NCI-H510A treated with DMSO at 0.1 percent for 48 hours (cell line): ENCODE measurements at regions not wholly inside any gene's neighbourhood (a gene's known extent, or its start where the extent isn't known, plus 50 kb on each side); places are given as distances from the start of the nearest gene placed in this dataset.
A peak's percentile ranks its signal among the peaks of the same experiment; 100 is the strongest.
"Not testable (repeated sequence)": the region's sequence is repeated elsewhere in the genome, so short reads cannot be mapped to it uniquely, and the experiment has no call there.

Experiments
- DNase-seq: peaks from one replicate; lab custom pipeline; 2025; lab: John Stamatoyannopoulos, UW

DNA sequence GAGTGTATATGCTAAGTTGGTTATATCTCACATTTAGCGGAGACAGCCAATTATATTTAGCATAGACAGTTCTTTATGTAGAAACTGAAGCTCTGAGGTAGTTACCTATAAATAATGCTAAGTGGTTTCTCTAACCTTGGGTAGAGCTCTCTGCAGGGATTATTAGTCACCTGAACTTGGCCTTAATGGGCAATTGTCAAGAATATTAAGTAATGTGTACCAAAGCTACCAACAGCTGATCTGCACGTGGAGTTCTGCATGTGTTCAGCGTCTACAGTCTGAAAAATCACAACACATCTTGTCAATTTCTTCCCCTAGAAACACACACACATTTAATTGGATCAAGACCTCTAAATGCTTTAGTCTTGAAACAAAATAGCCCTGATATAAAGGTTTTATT lies 740.6 kb upstream of the FAM241A start:
- DNase-seq = no peak

DNA sequence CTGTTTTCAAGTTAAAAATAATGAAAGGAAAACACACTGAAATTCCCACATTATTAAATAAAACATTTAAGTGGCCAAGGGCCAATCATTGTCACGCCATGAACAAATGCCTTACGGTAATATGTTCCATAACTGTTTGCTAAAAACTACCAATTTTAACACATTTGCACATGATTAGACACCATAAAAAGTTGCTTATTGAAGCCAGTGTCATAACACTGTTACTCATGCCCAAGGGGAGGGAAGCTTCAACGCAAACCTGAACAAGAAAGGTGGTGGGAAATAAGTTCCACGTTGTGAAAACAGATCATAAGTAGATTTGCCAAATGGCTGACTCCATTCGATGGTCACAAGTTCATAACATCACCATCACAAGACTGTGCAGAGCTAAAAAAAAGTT lies 739.3 kb upstream of the FAM241A start:
- DNase-seq = no peak

GRCh38 chr4:111410571-111410970 lies 734.7 kb upstream of the FAM241A start:
- no peak for DNase-seq

GRCh38 chr4:111417521-111417920 lies 727.7 kb upstream of the FAM241A start:
- no peak for DNase-seq

DNA sequence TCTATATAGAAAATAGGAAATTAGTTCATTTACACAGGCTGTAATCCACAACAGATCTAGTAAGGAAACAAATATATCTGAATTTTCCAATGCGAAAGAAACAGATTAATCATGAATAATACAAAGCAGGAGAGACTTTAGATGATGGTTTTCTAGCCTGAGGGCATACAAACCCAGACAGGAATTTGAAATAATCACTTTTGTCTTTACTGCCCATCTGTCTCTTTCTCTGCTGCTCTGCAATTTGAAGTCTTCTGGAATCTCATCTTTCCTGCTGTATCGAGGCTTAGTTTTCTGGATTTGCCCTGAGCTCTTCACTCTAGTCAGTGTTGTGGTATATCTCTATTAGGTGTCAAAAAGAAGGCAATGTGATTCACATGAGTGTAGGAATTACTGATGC lies 711.8 kb upstream of the FAM241A start:
- no peak for DNase-seq

DNA sequence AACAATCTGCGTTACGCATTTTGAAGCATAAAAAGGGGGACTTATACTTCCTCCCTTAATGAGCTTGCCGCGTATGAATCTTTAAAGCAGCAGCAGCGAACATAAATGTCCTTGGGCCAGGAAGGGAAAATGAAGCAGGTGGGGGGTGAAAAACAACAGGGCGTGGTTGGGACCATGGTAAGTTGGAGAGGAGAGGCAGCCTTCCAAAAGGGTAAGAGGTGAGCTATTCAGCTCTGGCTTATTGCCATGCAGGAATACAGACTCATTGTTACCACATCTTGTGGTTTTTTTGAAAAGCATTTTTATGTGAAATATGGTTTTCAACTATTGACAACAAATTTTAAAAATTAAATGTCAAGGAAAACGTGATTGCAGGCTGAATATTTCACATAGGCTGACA lies 710.7 kb upstream of the FAM241A start:
- no peak for DNase-seq

GRCh38 chr4:111435986-111436744 lies 709.1 kb upstream of the FAM241A start:
- DNase-seq = peak; percentile 3

- DNase-seq = no peak
These were observed 703.6 kb upstream of the FAM241A start for GRCh38 chr4:111441687-111442086.

DNA sequence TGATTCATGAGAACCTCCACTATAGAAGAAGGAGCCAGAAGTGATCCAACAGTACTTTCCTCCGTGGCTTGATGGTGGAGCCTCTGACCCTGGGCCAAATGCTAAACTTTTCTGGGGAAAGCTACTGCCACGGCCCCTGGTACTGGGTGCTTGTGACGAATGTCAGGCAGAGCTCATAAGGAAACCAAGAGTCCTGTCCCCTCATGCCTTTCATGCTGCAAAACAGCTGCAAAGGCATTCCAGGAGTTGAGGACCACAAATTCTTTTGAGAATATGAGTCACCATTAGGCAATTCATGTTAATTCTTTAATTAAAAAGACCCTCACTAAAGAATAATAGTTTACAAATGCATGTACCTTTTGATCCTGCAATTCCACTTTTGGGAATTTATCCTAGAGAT lies 700.4 kb upstream of the FAM241A start:
- not testable (repeated sequence) for DNase-seq

DNA sequence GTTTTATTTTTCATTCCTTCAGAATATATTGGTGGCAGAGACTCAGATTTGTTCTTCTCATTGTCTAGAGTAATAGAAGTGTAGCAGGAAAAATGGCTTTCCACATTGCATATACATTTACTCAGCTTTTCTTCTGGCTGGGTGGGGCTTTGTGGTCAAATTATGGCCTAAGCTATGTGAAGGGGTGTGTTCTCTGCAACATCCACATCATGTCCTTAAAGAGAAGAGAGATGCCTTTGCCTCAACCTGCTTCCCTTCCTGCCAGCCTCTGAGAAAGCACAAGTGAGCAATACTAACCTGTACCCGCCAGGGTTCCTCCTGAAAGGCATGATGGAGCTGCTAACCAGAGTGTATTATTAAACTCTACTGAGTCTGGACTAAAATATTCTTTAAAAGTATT lies 695.6 kb upstream of the FAM241A start:
- no peak for DNase-seq

DNA sequence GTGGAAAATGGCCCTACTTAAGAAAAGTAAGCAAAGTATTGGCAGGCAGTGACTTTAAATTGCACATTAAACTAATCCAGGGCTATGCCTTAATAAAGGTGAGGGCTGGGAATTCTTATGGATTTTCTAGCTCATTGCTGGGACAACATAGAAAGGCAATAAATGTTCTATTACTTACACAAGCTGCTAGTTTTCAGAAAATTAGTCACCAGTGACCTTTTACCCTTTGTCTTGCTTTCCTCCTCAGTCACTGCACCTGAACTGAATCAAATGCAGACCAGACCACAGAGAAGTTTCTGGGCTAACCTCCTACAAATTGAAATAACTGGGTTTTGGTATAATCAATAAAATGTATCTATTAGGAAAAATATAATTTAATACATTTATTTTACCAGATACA lies 694.4 kb upstream of the FAM241A start:
- no peak for DNase-seq

DNA sequence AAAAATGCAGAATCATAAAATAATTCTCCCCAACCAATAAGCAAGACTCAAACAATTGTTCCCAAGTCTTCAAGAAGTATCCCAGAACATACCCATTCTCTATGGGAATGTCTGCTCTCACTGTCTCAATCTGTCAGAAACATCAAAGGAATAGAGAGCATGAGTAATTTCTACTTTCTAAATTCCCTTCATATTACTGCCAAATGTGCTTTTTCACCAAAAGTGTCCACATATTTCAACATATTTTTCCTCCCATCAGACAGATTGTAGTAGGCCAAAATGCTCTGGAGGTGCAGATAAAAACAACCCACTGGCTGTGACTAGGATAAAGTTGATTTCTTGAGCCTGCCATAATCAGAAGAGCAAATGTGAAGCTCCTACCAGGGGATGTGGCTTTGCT lies 692.0 kb upstream of the FAM241A start:
- DNase-seq = no peak

DNA sequence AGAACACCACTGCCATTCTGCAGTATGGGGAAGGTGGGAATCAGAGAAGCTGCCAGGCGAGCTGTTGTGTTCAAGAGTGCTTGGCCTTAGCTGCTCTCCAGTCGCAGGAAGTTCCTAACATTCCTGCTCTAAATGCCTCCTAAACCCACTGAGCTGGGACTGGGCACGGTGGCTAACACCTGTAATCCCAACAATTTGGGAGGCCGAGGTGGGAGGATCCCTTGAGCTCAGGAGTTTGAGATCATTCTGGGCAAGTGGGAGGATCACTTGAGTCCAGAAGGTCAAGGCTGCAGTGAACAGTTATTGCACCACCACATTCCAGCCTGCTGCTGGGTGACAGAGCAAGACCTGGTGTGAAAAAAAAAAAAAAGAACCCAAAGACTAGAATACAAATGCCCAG lies 690.3 kb upstream of the FAM241A start:
- no peak for DNase-seq

- DNase-seq = no peak
These were observed 680.8 kb upstream of the FAM241A start for GRCh38 chr4:111464251-111465045.

GRCh38 chr4:111466811-111467604 lies 678.2 kb upstream of the FAM241A start:
- no peak for DNase-seq

DNA sequence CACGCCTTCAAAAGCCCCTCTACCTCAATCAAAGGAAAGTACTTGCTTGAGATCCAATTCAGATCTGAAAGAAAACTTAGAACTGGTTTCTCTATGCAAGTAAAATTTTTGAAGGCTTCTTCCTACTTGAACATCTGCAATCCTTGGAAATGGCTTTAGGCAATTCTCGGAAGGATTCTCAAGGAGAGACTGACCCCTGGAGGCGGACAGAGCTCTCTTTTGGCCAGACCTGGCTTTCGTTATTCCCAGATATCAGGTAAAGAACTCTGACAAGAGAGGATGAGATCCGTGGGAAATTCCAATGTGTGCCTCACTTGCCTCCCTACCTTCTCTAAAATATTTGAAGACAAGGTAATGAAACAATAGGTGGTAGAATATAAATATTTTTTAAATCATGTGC lies 670.3 kb upstream of the FAM241A start:
- no peak for DNase-seq

DNA sequence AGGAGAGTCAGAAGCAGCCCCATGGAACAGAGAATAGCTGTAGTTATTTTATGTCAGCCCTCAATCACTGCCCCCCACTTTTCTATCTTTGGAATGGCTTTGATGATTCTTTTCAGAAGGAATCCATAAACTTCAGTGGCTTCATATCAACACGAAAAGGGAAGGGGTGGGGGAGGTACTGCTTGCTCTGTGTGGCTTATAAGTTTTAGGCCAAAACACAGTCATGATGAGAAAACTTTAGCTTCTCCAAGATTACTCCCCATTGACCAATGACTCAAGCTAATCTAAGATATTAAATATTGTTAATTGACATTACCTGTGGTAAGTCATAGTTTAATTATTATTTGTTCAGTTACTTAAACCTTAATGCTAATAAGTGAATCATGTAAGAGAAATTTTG lies 669.6 kb upstream of the FAM241A start:
- no peak for DNase-seq

- DNase-seq = no peak
These were observed 664.7 kb upstream of the FAM241A start for GRCh38 chr4:111480510-111480909.

GRCh38 chr4:111483375-111484169 lies 661.7 kb upstream of the FAM241A start:
- DNase-seq = no peak

GRCh38 chr4:111492496-111492895 lies 652.8 kb upstream of the FAM241A start:
- DNase-seq = no peak

DNA sequence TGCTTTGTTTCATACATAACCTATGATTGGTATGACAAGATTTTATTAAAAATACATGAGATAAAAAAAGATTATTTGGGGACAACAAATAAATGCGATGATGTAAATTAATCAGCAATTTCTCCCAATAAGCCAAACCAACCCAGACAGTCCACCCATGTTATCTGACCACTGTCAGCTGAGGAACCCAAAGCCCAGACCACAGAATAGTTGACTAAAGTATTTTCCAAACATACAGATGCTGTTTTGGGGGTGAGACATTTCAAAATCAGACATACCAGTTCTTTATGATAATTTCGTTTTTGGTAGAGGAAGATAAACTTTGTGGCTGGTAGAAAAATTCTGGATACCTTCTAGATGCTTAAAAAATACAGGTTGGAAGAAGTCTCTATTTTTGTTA lies 650.8 kb upstream of the FAM241A start:
- DNase-seq = no peak

GRCh38 chr4:111494971-111495370 lies 650.3 kb upstream of the FAM241A start:
- no peak for DNase-seq
